ENCODE measurements at regions not wholly inside any gene's neighbourhood (a gene's known extent, or its start where the extent isn't known, plus 50 kb on each side); places are given as distances from the start of the nearest gene placed in this dataset.

DNA sequence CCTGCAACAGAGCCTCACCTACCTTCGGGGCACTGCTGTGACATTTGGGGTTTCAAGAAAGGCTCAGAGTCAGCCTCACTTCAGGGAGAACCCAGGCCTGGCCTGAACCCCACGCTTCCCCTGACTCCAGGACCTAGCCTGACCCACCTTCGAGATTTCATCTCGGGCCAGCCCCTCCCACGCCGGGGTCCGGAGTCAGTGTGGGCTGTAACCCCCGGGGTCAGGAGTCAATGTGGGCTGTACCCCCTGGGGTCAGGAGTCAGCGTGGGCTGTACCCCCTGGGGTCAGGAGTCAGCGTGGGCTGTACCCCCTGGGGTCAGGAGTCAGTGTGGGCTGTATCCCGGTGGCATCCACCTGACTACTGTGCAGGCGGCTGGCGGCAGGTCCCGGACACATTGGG, 183.0 kb upstream of the RAB4A start:
- no peak for ATAC-seq
- H3K4me3 ChIP-seq, result no peak overlapping the region
- no peak for TF ChIP-seq POLR2A (IDR thresholded peaks at IDR 0.05)
- TF ChIP-seq, protein P1, sequence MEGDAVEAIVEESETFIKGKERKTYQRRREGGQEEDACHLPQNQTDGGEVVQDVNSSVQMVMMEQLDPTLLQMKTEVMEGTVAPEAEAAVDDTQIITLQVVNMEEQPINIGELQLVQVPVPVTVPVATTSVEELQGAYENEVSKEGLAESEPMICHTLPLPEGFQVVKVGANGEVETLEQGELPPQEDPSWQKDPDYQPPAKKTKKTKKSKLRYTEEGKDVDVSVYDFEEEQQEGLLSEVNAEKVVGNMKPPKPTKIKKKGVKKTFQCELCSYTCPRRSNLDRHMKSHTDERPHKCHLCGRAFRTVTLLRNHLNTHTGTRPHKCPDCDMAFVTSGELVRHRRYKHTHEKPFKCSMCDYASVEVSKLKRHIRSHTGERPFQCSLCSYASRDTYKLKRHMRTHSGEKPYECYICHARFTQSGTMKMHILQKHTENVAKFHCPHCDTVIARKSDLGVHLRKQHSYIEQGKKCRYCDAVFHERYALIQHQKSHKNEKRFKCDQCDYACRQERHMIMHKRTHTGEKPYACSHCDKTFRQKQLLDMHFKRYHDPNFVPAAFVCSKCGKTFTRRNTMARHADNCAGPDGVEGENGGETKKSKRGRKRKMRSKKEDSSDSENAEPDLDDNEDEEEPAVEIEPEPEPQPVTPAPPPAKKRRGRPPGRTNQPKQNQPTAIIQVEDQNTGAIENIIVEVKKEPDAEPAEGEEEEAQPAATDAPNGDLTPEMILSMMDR (IDR thresholded peaks at IDR 0.05 in 4 of 5, conservative IDR thresholded peaks at IDR 0.05 in 1 of 5), result no peak
- peaks cover 5 to 28% of the 10 kb centered on the region in 2 donors for H3K4me1 ChIP-seq
- no peak for DNase-seq
- intact Hi-C loops (cut with DNase I; ENCODE audit: low total_unique reads) (no loop called here), in situ Hi-C loops (cut with MboI; ENCODE audit: low sequenced_read_pairs in 4 of 4) (no loop called here)
- H3K27ac ChIP-seq, result no peak overlapping the region
- H3K27me3 ChIP-seq, result no peaks in the 10 kb centered on the region
- peaks cover 0 to 3% (median 0%) of the 10 kb centered on the region in 3 donors for H3K9me3 ChIP-seq
- no peaks in the 10 kb centered on the region for H3K36me3 ChIP-seq

DNA sequence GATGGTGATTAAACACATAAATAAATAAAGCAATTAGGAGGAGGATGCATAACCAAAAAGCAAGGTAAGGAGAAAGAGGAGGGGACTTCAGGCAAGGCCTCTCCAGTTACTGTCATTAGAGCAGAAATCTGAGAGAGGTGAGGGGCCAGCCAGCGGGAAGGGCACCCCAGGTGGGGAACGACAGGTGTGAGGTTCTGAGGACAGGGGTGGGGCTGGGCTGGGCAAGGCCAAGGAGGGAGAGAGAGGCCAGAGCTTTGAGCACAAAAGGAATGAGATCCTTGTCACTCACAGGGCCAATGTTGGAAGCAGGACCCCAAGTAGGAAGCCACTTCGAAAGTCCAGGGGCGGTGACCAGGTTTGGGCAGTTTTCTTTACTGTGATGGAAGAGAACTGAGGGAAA, 182.2 kb upstream of the RAB4A start:
- no peaks in the 10 kb centered on the region for H3K9me3 ChIP-seq
- no peak overlapping the region for H3K27ac ChIP-seq
- no peak for DNase-seq
- H3K36me3 ChIP-seq, result no peaks in the 10 kb centered on the region
- intact Hi-C loops (cut with DNase I; ENCODE audit: low total_unique reads), result no loop called here
- ATAC-seq, result no peak
- TF ChIP-seq POLR2A (IDR thresholded peaks at IDR 0.05), result no peak
- TF ChIP-seq, protein P1 (IDR thresholded peaks at IDR 0.05 in 4 of 5, conservative IDR thresholded peaks at IDR 0.05 in 1 of 5), result no peak
- no peaks in the 10 kb centered on the region for H3K27me3 ChIP-seq
- H3K4me1 ChIP-seq, result peaks cover 5 to 28% of the 10 kb centered on the region in 2 donors
- no peak overlapping the region for H3K4me3 ChIP-seq
- in situ Hi-C loops (cut with MboI; ENCODE audit: low sequenced_read_pairs in 4 of 4), result no loop called here

DNA sequence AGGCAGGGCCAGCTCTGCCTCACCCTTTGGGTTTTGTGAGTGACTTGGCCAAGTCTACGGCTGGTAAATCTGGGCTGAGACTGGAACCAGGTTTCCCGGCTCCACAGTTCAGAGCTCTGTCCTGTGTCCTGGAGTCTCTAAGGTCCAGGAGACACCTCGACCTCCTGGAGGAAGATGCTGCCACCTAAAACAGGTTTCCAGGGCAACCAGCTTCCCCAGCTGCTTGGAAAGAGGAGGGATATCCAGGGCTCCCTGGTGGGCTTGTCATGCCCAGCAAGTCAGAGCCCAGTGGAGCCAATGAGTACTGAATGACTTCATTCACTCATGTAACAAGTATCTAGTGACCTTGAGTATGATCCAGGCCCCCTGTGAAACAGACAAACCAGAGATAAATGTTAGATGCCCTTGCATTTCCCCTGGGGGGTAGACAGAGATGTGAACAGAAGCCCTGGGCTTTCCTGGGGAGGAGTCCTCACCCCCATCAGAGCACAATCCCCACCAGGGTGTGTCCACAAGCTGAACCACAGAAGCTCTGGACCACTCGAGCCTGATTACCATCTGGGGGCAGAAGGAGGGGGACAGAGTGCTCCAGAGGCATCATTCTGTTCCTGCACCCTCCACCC, 181.2 kb upstream of the RAB4A start:
- no peak for DNase-seq
- TF ChIP-seq POLR2A (IDR thresholded peaks at IDR 0.05), result no peak
- TF ChIP-seq, protein P1 (IDR thresholded peaks at IDR 0.05 in 4 of 5, conservative IDR thresholded peaks at IDR 0.05 in 1 of 5), result no peak

DNA sequence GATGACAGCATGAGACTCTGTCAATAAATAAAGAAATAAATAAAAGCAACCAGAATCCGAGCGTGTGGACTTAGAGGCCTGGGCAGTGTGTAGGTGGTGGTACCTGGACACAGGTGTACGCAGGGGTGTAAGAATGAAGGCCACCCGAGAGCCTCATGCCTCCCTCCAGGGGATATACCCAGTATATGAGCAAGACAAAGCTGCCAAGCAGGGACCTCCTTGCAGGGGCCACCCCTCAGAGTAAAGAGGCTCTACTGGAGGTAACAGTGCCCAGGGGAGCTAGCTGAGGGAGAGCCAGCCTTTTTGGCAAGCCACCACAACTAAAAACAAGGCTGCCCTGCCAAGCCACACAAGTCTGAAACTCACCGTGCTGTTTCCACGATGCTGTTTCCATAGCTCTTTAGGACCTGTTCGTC, 179.2 kb upstream of the RAB4A start:
- no peaks in the 10 kb centered on the region for H3K9me3 ChIP-seq
- in situ Hi-C loops (cut with MboI; ENCODE audit: low sequenced_read_pairs in 4 of 4) (no loop called here), intact Hi-C loops (cut with DNase I; ENCODE audit: low total_unique reads) (no loop called here)
- no peak overlapping the region for H3K27ac ChIP-seq
- DNase-seq (no peak), ATAC-seq (no peak)
- H3K27me3 ChIP-seq, result no peaks in the 10 kb centered on the region
- H3K36me3 ChIP-seq, result no peaks in the 10 kb centered on the region
- TF ChIP-seq, protein P1 (IDR thresholded peaks at IDR 0.05 in 4 of 5, conservative IDR thresholded peaks at IDR 0.05 in 1 of 5), result no peak
- no peak for TF ChIP-seq POLR2A (IDR thresholded peaks at IDR 0.05)
- no peak overlapping the region for H3K4me3 ChIP-seq
- H3K4me1 ChIP-seq, result peaks cover 5 to 11% of the 10 kb centered on the region in 2 donors

More for the DNA sequence above, 181.2 kb upstream of the RAB4A start:
- intact Hi-C loops (cut with DNase I; ENCODE audit: low total_unique reads) (no loop called here), in situ Hi-C loops (cut with MboI; ENCODE audit: low sequenced_read_pairs in 4 of 4) (no loop called here)
- Histone ChIP-seq H3K4me1 (peaks cover 5 to 28% of the 10 kb centered on the region in 2 donors), H3K9me3 (no peaks in the 10 kb centered on the region), H3K27me3 (no peaks in the 10 kb centered on the region), H3K36me3 (no peaks in the 10 kb centered on the region), H3K27ac (no peak overlapping the region), H3K4me3 (no peak overlapping the region)
- no peak for ATAC-seq

All from gastrocnemius medialis (tissue), 4 donors.